ENCODE measurements at regions not wholly inside any gene's neighbourhood (a gene's known extent, or its start where the extent isn't known, plus 50 kb on each side); places are given as distances from the start of the nearest gene placed in this dataset.

- H3K27ac Mint-ChIP-seq: no peak overlapping the region
- CTCF ChIA-PET: no interaction called here
- no peaks in the 10 kb centered on the region for H3K9me3 Mint-ChIP-seq
- POLR2A ChIA-PET: no interaction called here
- DNase-seq: no peak
- no peaks in the 10 kb centered on the region for H3K4me1 Mint-ChIP-seq
- H3K36me3 Mint-ChIP-seq (ENCODE audit: low read depth): no peaks in the 10 kb centered on the region
- peaks cover 19% of the 10 kb centered on the region for H3K27me3 Mint-ChIP-seq
- no peak overlapping the region for H3K4me3 Mint-ChIP-seq
Observed at GRCh38 chr9:90343366-90343765, 299.3 kb downstream of the DIRAS2 start.

- H3K36me3 Mint-ChIP-seq (ENCODE audit: low read depth): no peaks in the 10 kb centered on the region
- H3K4me3 Mint-ChIP-seq: no peak overlapping the region
Observed at GRCh38 chr9:90343991-90344390, 298.6 kb downstream of the DIRAS2 start.

GRCh38 chr9:90365666-90366065 is 277.0 kb downstream of the DIRAS2 start:
- CTCF ChIA-PET: no interaction called here

More at GRCh38 chr9:90343991-90344390, 298.6 kb downstream of the DIRAS2 start:
- ChIA-PET CTCF (no interaction called here), POLR2A (no interaction called here)
- DNase-seq: no peak
- Mint-ChIP-seq H3K9me3 (no peaks in the 10 kb centered on the region), H3K27me3 (peaks cover 21% of the 10 kb centered on the region), H3K27ac (no peak overlapping the region), H3K4me1 (no peaks in the 10 kb centered on the region)

GRCh38 chr9:90368241-90368640 is 274.4 kb downstream of the DIRAS2 start:
- Mint-ChIP-seq H3K4me3 (no peak overlapping the region), H3K27ac (no peak overlapping the region), H3K9me3 (no peaks in the 10 kb centered on the region), H3K27me3 (peaks cover 22% of the 10 kb centered on the region), H3K36me3 (ENCODE audit: low read depth) (no peaks in the 10 kb centered on the region), H3K4me1 (no peaks in the 10 kb centered on the region)
- no peak for DNase-seq
- ChIA-PET POLR2A (no interaction called here), CTCF (interaction anchor here (1.2 kb wide), 1 partner anchor 14 kb away, joined by 3 read pairs; no protein-coding TSS in a partner anchor)

More at GRCh38 chr9:90365666-90366065, 277.0 kb downstream of the DIRAS2 start:
- POLR2A ChIA-PET: no interaction called here
- H3K9me3 Mint-ChIP-seq: no peaks in the 10 kb centered on the region
- peaks cover 24% of the 10 kb centered on the region for H3K27me3 Mint-ChIP-seq
- no peak for DNase-seq
- no peak overlapping the region for H3K4me3 Mint-ChIP-seq
- no peak overlapping the region for H3K27ac Mint-ChIP-seq
- no peaks in the 10 kb centered on the region for H3K36me3 Mint-ChIP-seq (ENCODE audit: low read depth)
- H3K4me1 Mint-ChIP-seq: no peaks in the 10 kb centered on the region

- CTCF ChIA-PET: interaction anchor here (1.2 kb wide), 1 partner anchor 15 kb away, joined by 3 read pairs; no protein-coding TSS in a partner anchor
- Mint-ChIP-seq H3K27ac (no peak overlapping the region), H3K9me3 (no peaks in the 10 kb centered on the region), H3K4me1 (no peaks in the 10 kb centered on the region), H3K36me3 (ENCODE audit: low read depth) (no peaks in the 10 kb centered on the region), H3K27me3 (peaks cover 22% of the 10 kb centered on the region), H3K4me3 (no peak overlapping the region)
- DNase-seq: no peak
- POLR2A ChIA-PET: no interaction called here
Observed at GRCh38 chr9:90368928-90369327, 273.7 kb downstream of the DIRAS2 start.

- H3K27me3 Mint-ChIP-seq: peaks cover 9% of the 10 kb centered on the region
- DNase-seq: no peak
- no peak overlapping the region for H3K27ac Mint-ChIP-seq
- CTCF ChIA-PET: interaction anchor here (0.5 kb wide), 1 partner anchor 189 kb away, joined by 7 read pairs; no protein-coding TSS in a partner anchor
- H3K4me1 Mint-ChIP-seq: no peaks in the 10 kb centered on the region
- no peaks in the 10 kb centered on the region for H3K36me3 Mint-ChIP-seq (ENCODE audit: low read depth)
- POLR2A ChIA-PET: no interaction called here
- H3K9me3 Mint-ChIP-seq: no peaks in the 10 kb centered on the region
- H3K4me3 Mint-ChIP-seq: no peak overlapping the region
Observed at GRCh38 chr9:90379771-90380170, 262.9 kb downstream of the DIRAS2 start.

GRCh38 chr9:90385146-90385545 is 257.5 kb downstream of the DIRAS2 start:
- ChIA-PET CTCF (no interaction called here), POLR2A (no interaction called here)
- DNase-seq: no peak
- Mint-ChIP-seq H3K4me3 (no peak overlapping the region), H3K4me1 (no peaks in the 10 kb centered on the region), H3K36me3 (ENCODE audit: low read depth) (no peaks in the 10 kb centered on the region), H3K27me3 (peaks cover 18% of the 10 kb centered on the region), H3K27ac (no peak overlapping the region), H3K9me3 (no peaks in the 10 kb centered on the region)

- no peak overlapping the region for H3K4me3 Mint-ChIP-seq
- H3K4me1 Mint-ChIP-seq: no peaks in the 10 kb centered on the region
- peaks cover 15% of the 10 kb centered on the region for H3K27me3 Mint-ChIP-seq
- H3K36me3 Mint-ChIP-seq (ENCODE audit: low read depth): no peaks in the 10 kb centered on the region
- H3K27ac Mint-ChIP-seq: no peak overlapping the region
- H3K9me3 Mint-ChIP-seq: no peaks in the 10 kb centered on the region
- no peak for DNase-seq
- CTCF ChIA-PET: no interaction called here
- POLR2A ChIA-PET: no interaction called here
Observed at GRCh38 chr9:90393365-90394152, 249.1 kb downstream of the DIRAS2 start.

GRCh38 chr9:90394871-90395270 is 247.8 kb downstream of the DIRAS2 start:
- peaks cover 4% of the 10 kb centered on the region for H3K27me3 Mint-ChIP-seq
- CTCF ChIA-PET: no interaction called here
- POLR2A ChIA-PET: no interaction called here
- H3K27ac Mint-ChIP-seq: no peak overlapping the region
- no peaks in the 10 kb centered on the region for H3K4me1 Mint-ChIP-seq
- H3K36me3 Mint-ChIP-seq (ENCODE audit: low read depth): no peaks in the 10 kb centered on the region
- H3K9me3 Mint-ChIP-seq: no peaks in the 10 kb centered on the region
- no peak for DNase-seq
- no peak overlapping the region for H3K4me3 Mint-ChIP-seq

GRCh38 chr9:90400091-90400490 is 242.5 kb downstream of the DIRAS2 start:
- Mint-ChIP-seq H3K27me3 (peaks cover 7% of the 10 kb centered on the region), H3K4me1 (no peaks in the 10 kb centered on the region), H3K4me3 (no peak overlapping the region), H3K36me3 (ENCODE audit: low read depth) (no peaks in the 10 kb centered on the region), H3K9me3 (no peaks in the 10 kb centered on the region), H3K27ac (no peak overlapping the region)
- no peak for DNase-seq
- CTCF ChIA-PET: no interaction called here
- POLR2A ChIA-PET: no interaction called here

- Mint-ChIP-seq H3K4me1 (no peaks in the 10 kb centered on the region), H3K9me3 (no peaks in the 10 kb centered on the region), H3K27ac (no peak overlapping the region), H3K27me3 (peaks cover 12% of the 10 kb centered on the region), H3K4me3 (no peak overlapping the region), H3K36me3 (ENCODE audit: low read depth) (no peaks in the 10 kb centered on the region)
- DNase-seq: no peak
- CTCF ChIA-PET: no interaction called here
- POLR2A ChIA-PET: no interaction called here
Observed at GRCh38 chr9:90408659-90409058, 234.0 kb downstream of the DIRAS2 start.

- Mint-ChIP-seq H3K27me3 (peaks cover 9% of the 10 kb centered on the region), H3K36me3 (ENCODE audit: low read depth) (no peaks in the 10 kb centered on the region), H3K27ac (no peak overlapping the region), H3K4me1 (no peaks in the 10 kb centered on the region), H3K9me3 (no peaks in the 10 kb centered on the region), H3K4me3 (no peak overlapping the region)
- DNase-seq: no peak
- POLR2A ChIA-PET: no interaction called here
- CTCF ChIA-PET: no interaction called here
Observed at GRCh38 chr9:90419221-90419851, 223.3 kb downstream of the DIRAS2 start.

GRCh38 chr9:90420211-90420610 is 222.4 kb downstream of the DIRAS2 start:
- Mint-ChIP-seq H3K36me3 (ENCODE audit: low read depth) (no peaks in the 10 kb centered on the region), H3K27me3 (peaks cover 11% of the 10 kb centered on the region), H3K4me1 (peaks cover 2% of the 10 kb centered on the region), H3K9me3 (no peaks in the 10 kb centered on the region), H3K27ac (no peak overlapping the region), H3K4me3 (no peak overlapping the region)
- POLR2A ChIA-PET: no interaction called here
- CTCF ChIA-PET: no interaction called here
- no peak for DNase-seq

Data from activated CD4-positive, alpha-beta T cell treated with anti-CD3 and anti-CD28 coated beads, Interleukin-2, amount 10 ng/mL, durations not matched to agents 7 days and 5 days (primary cell).